G401.6 (cell line): ENCODE measurements at regions not wholly inside any gene's neighbourhood (a gene's known extent, or its start where the extent isn't known, plus 50 kb on each side); places are given as distances from the start of the nearest gene placed in this dataset.
A peak's percentile ranks its signal among the peaks of the same experiment; 100 is the strongest.

ENCODE experiments used
- FAIRE-seq: peaks from 2 replicates; lab custom pipeline; 2012; peaks lifted over from hg19 to GRCh38; lab: Jason Lieb, UNC

- FAIRE-seq = no peak
These were observed 60.1 kb downstream of the NABP1 start for GRCh38 chr2:191738003-191738402.

- no peak for FAIRE-seq
These were observed 60.7 kb downstream of the NABP1 start for GRCh38 chr2:191738667-191739066.

GRCh38 chr2:191739194-191739593, 61.3 kb downstream of the NABP1 start:
- no peak for FAIRE-seq

GRCh38 chr2:191740016-191740419, 62.1 kb downstream of the NABP1 start:
- no peak for FAIRE-seq

GRCh38 chr2:191740759-191741158, 62.8 kb downstream of the NABP1 start:
- no peak for FAIRE-seq

GRCh38 chr2:191746346-191747169, 68.6 kb downstream of the NABP1 start:
- FAIRE-seq = no peak

GRCh38 chr2:191747170-191747530, 69.2 kb downstream of the NABP1 start:
- no peak for FAIRE-seq

GRCh38 chr2:191748059-191748461, 70.1 kb downstream of the NABP1 start:
- no peak for FAIRE-seq

GRCh38 chr2:191748528-191749180, 70.7 kb downstream of the NABP1 start:
- FAIRE-seq = no peak

GRCh38 chr2:191749181-191749540, 71.2 kb downstream of the NABP1 start:
- no peak for FAIRE-seq

GRCh38 chr2:191754103-191754502, 76.2 kb downstream of the NABP1 start:
- FAIRE-seq = no peak

- no peak for FAIRE-seq
These were observed 78.8 kb downstream of the NABP1 start for GRCh38 chr2:191756761-191757160.

- no peak for FAIRE-seq
These were observed 79.3 kb downstream of the NABP1 start for GRCh38 chr2:191757208-191757607.

- FAIRE-seq = peak; percentile 39
These were observed 80.9 kb downstream of the NABP1 start for GRCh38 chr2:191758518-191759507.

- FAIRE-seq = no peak
These were observed 81.7 kb downstream of the NABP1 start for GRCh38 chr2:191759680-191760079.

GRCh38 chr2:191760655-191761262, 82.8 kb downstream of the NABP1 start:
- no peak for FAIRE-seq

GRCh38 chr2:191773136-191773535, 73.8 kb downstream of the CAVIN2 start:
- FAIRE-seq = no peak

- no peak for FAIRE-seq
These were observed 69.5 kb downstream of the CAVIN2 start for GRCh38 chr2:191777351-191777750.

GRCh38 chr2:191778041-191778440, 68.8 kb downstream of the CAVIN2 start:
- FAIRE-seq = no peak

- FAIRE-seq = no peak
These were observed 64.5 kb downstream of the CAVIN2 start for GRCh38 chr2:191782351-191782750.

GRCh38 chr2:191783416-191783815, 63.5 kb downstream of the CAVIN2 start:
- no peak for FAIRE-seq
